Peyer's patch (tissue), 4 donors: ENCODE measurements at regions not wholly inside any gene's neighbourhood (a gene's known extent, or its start where the extent isn't known, plus 50 kb on each side); places are given as distances from the start of the nearest gene placed in this dataset.

Experiments used
- DNase-seq, 3 donors: peaks; one replicate each; pipeline ENCODE4 v3.0.0-alpha.2; 2017 to 2019
- H3K27ac ChIP-seq, 4 donors: fragments of 200-600 bp; sonication (generic); one replicate each; pipeline ENCODE4 v1.5.1; 2016 to 2019
- H3K27me3 ChIP-seq, 2 donors: fragments of 200-600 bp; sonication (generic); one replicate each; pipeline ENCODE4 v1.5.1; 2019
- H3K36me3 ChIP-seq, 3 donors: fragments of 200-600 bp; sonication (generic); one replicate each; pipeline ENCODE4 v1.5.1; 2016 to 2019
- H3K4me1 ChIP-seq, 4 donors: fragments of 200-600 bp; sonication (generic); one replicate each; pipeline ENCODE4 v1.5.1; 2016 to 2019
- H3K4me3 ChIP-seq, 4 donors: fragments of 200-600 bp; sonication (generic); 1 replicate in 3 of 4; 2 replicates in 1 of 4; pipeline ENCODE4 v1.5.1; 2016 to 2019; ENCODE audit warnings: mild to moderate bottlenecking in 1 of 4
- H3K9me3 ChIP-seq, 4 donors: fragments of 200-600 bp; sonication (generic); one replicate each; pipeline ENCODE4 v1.5.1; 2016 to 2019; ENCODE audit warnings: mild to moderate bottlenecking in 1 of 4
- CTCF ChIP-seq, 6 experiments: fragments of 450-650 bp in 4 of 6; fragments of 200-600 bp in 2 of 6; sonication (generic) in 1 of 6; IDR thresholded peaks; one replicate each; pipeline ENCODE4 v1.5.1; 2017 to 2019; ENCODE audit warnings: antibody characterized with exemption in 6 of 6, mild to moderate bottlenecking in 3 of 6, moderate library complexity in 1 of 6
- POLR2A ChIP-seq, 2 donors: fragments of 450-650 bp; IDR thresholded peaks; one replicate each; pipeline ENCODE4 v1.5.1; 2017; ENCODE audit warnings: antibody characterized with exemption in 2 of 2, mild to moderate bottlenecking in 2 of 2, moderate library complexity in 2 of 2

- H3K27ac ChIP-seq, result no peak overlapping the region
- no peak for TF ChIP-seq POLR2A (IDR thresholded peaks at IDR 0.05)
- no peak for TF ChIP-seq CTCF (IDR thresholded peaks at IDR 0.05)
- H3K4me1 ChIP-seq, result peaks cover 0 to 13% (median 0%) of the 10 kb centered on the region in 4 donors
- DNase-seq, result no peak
- no peaks in the 10 kb centered on the region for H3K36me3 ChIP-seq
- no peaks in the 10 kb centered on the region for H3K9me3 ChIP-seq
- no peaks in the 10 kb centered on the region for H3K27me3 ChIP-seq
- no peak overlapping the region for H3K4me3 ChIP-seq
Measured at GRCh38 chr9:89963280-89963679, 358.5 kb downstream of the GADD45G start.

GRCh38 chr9:89967527-89967926 lies 362.7 kb downstream of the GADD45G start:
- no peak for TF ChIP-seq CTCF (IDR thresholded peaks at IDR 0.05)
- no peak for TF ChIP-seq POLR2A (IDR thresholded peaks at IDR 0.05)
- no peak for DNase-seq
- H3K36me3 ChIP-seq, result no peaks in the 10 kb centered on the region
- H3K27ac ChIP-seq, result no peak overlapping the region
- peaks cover 0 to 6% (median 0%) of the 10 kb centered on the region in 4 donors for H3K4me1 ChIP-seq
- no peak overlapping the region for H3K4me3 ChIP-seq
- H3K27me3 ChIP-seq, result no peaks in the 10 kb centered on the region
- no peaks in the 10 kb centered on the region for H3K9me3 ChIP-seq

- H3K27me3 ChIP-seq, result no peaks in the 10 kb centered on the region
- no peak for DNase-seq
- H3K9me3 ChIP-seq, result no peaks in the 10 kb centered on the region
- no peak overlapping the region for H3K4me3 ChIP-seq
- TF ChIP-seq POLR2A (IDR thresholded peaks at IDR 0.05) (no peak), CTCF (IDR thresholded peaks at IDR 0.05) (no peak)
- peak overlapping the region in 2 of 4 donors; percentile 7 to 68 for H3K27ac ChIP-seq
- H3K4me1 ChIP-seq, result peaks cover 0 to 6% (median 0%) of the 10 kb centered on the region in 4 donors
- no peaks in the 10 kb centered on the region for H3K36me3 ChIP-seq
Measured at GRCh38 chr9:89969156-89969675, 364.4 kb downstream of the GADD45G start.

GRCh38 chr9:89969881-89970639 lies 365.2 kb downstream of the GADD45G start:
- Histone ChIP-seq H3K9me3 (no peaks in the 10 kb centered on the region), H3K4me1 (peaks cover 0 to 6% (median 0%) of the 10 kb centered on the region in 4 donors), H3K4me3 (no peak overlapping the region), H3K36me3 (no peaks in the 10 kb centered on the region), H3K27me3 (no peaks in the 10 kb centered on the region), H3K27ac (peak overlapping the region in 2 of 4 donors; percentile 2 to 68)
- no peak for TF ChIP-seq CTCF (IDR thresholded peaks at IDR 0.05)
- no peak for TF ChIP-seq POLR2A (IDR thresholded peaks at IDR 0.05)
- peak in 1 of 3 donors; percentile 70 for DNase-seq

- no peaks in the 10 kb centered on the region for H3K9me3 ChIP-seq
- no peaks in the 10 kb centered on the region for H3K36me3 ChIP-seq
- TF ChIP-seq CTCF (IDR thresholded peaks at IDR 0.05) (no peak), POLR2A (IDR thresholded peaks at IDR 0.05) (no peak)
- peaks cover 0 to 6% (median 0%) of the 10 kb centered on the region in 4 donors for H3K4me1 ChIP-seq
- no peak overlapping the region for H3K4me3 ChIP-seq
- H3K27ac ChIP-seq, result no peak overlapping the region
- DNase-seq, result no peak
- no peaks in the 10 kb centered on the region for H3K27me3 ChIP-seq
Measured at GRCh38 chr9:89970701-89971100, 365.9 kb downstream of the GADD45G start.
